IMR-90 (cell line): ENCODE measurements at regions not wholly inside any gene's neighbourhood (a gene's known extent, or its start where the extent isn't known, plus 50 kb on each side); places are given as distances from the start of the nearest gene placed in this dataset.
A peak's percentile ranks its signal among the peaks of the same experiment; 100 is the strongest.

Experiments
- ATAC-seq: fragments of 200-7000 bp; cut with Tn5 transposase; 2 replicates; pipeline ENCODE4 v1.9.1; 2020; ENCODE audit warnings: low read depth, mild to moderate bottlenecking, moderate library complexity
- BruUV-seq: library from RNA; stranded (reverse); fragments of 400-500 nt; replicated peaks from 2 replicates; lab custom pipeline; 2021; lab: Mats Ljungman, UMichigan
- CTCF ChIA-PET: fragments of 300-600 bp; formaldehyde crosslinking; extraction: SDS; loops from one replicate; lab custom pipeline; 2021; ENCODE audit warnings: antibody characterized with exemption; lab: Yijun Ruan, JAX
- POLR2A ChIA-PET: fragments of 300-600 bp; sonication (Branson Sonifier 250); formaldehyde crosslinking; loops from one replicate; lab custom pipeline; 2022; ENCODE audit warnings: antibody characterized with exemption; ENCODE audit not compliant: unreplicated experiment; lab: Charles Lee
- DNase-seq: peaks from one replicate; pipeline ENCODE4 v3.0.0; 2013
- H2AFZ ChIP-seq: replicated peaks from 2 replicates; pipeline ENCODE3; 2013; ENCODE audit warnings: low read length, mild to moderate bottlenecking; ENCODE audit not compliant: poor library complexity
- H2AK5ac ChIP-seq: 2 replicates; pipeline ENCODE4 v1.6.1; 2013; ENCODE audit warnings: low read depth, low read length, inconsistent platforms
- H2AK9ac ChIP-seq: replicated peaks from 2 replicates; pipeline ENCODE3; 2013; ENCODE audit warnings: mild to moderate bottlenecking, low read depth, low read length, moderate library complexity; ENCODE audit not compliant: poor library complexity
- H2BK120ac ChIP-seq: 2 replicates; pipeline ENCODE4 v1.6.1; 2013; ENCODE audit warnings: low read depth, low read length, inconsistent platforms
- H2BK15ac ChIP-seq: 3 replicates; pipeline ENCODE4 v1.6.1; 2013; ENCODE audit warnings: low read depth, low read length, inconsistent platforms
- H2BK20ac ChIP-seq: 2 replicates; pipeline ENCODE4 v1.6.1; 2013; ENCODE audit warnings: low read depth, mild to moderate bottlenecking, inconsistent platforms, low read length, moderate library complexity
- H2BK5ac ChIP-seq: 2 replicates; pipeline ENCODE4 v1.6.1; 2013; ENCODE audit warnings: mild to moderate bottlenecking, low read depth, low read length, inconsistent platforms; ENCODE audit not compliant: poor library complexity, severe bottlenecking
- H3K14ac ChIP-seq: replicated peaks from 2 replicates; pipeline ENCODE4 v1.6.1; 2013; ENCODE audit warnings: low read depth, low read length, inconsistent platforms
- H3K18ac ChIP-seq: 2 replicates; pipeline ENCODE4 v1.6.1; 2013; ENCODE audit warnings: low read depth, low read length, control low read depth
- H3K23ac ChIP-seq: 2 replicates; pipeline ENCODE4 v1.6.1; 2013; ENCODE audit warnings: low read depth, low read length, inconsistent platforms
- H3K27ac ChIP-seq: 2 replicates; pipeline ENCODE4 v1.5.1; 2013; ENCODE audit warnings: mild to moderate bottlenecking, control low read depth, low read length; ENCODE audit not compliant: insufficient read depth
- H3K27me3 ChIP-seq: 2 replicates; pipeline ENCODE4 v1.6.1; 2013; ENCODE audit warnings: low read length; ENCODE audit not compliant: control insufficient read depth, insufficient read depth
- H3K36me3 ChIP-seq: 2 replicates; pipeline ENCODE4 v1.6.1; 2013; ENCODE audit warnings: low read length, mixed read lengths; ENCODE audit not compliant: control insufficient read depth, insufficient read depth
- H3K4ac ChIP-seq: 2 replicates; pipeline ENCODE4 v1.6.1; 2013; ENCODE audit warnings: low read depth, low read length, inconsistent platforms
- H3K4me1 ChIP-seq: 2 replicates; pipeline ENCODE4 v1.6.1; 2013; ENCODE audit warnings: low read length, mixed read lengths; ENCODE audit not compliant: control insufficient read depth, insufficient read depth
- H3K4me2 ChIP-seq: 2 replicates; pipeline ENCODE4 v1.6.1; 2013; ENCODE audit warnings: low read depth, mild to moderate bottlenecking, control low read depth, low read length, moderate library complexity
- H3K4me3 ChIP-seq: 2 replicates; pipeline ENCODE4 v1.5.1; 2013; ENCODE audit warnings: low read depth, mild to moderate bottlenecking, control low read depth, low read length, moderate library complexity; ENCODE audit not compliant: insufficient read depth
- H3K56ac ChIP-seq: 2 replicates; pipeline ENCODE4 v1.6.1; 2013; ENCODE audit warnings: low read length, inconsistent platforms; ENCODE audit not compliant: insufficient read depth; ENCODE audit errors: extremely low read depth
- H3K79me1 ChIP-seq, 2 experiments: 2 replicates each; pipeline ENCODE4 v1.6.1; 2013; ENCODE audit warnings: low read length in 2 of 2, inconsistent platforms in 1 of 2, low read depth in 1 of 2
- H3K9ac ChIP-seq: 2 replicates; pipeline ENCODE4 v1.6.1; 2013; ENCODE audit warnings: low read depth, low read length, control low read depth
- H3K9me1 ChIP-seq: 2 replicates; pipeline ENCODE4 v1.6.1; 2013; ENCODE audit warnings: low read length, inconsistent platforms; ENCODE audit not compliant: insufficient read depth
- H3K9me3 ChIP-seq: 2 replicates; pipeline ENCODE4 v1.6.1; 2013; ENCODE audit warnings: low read length; ENCODE audit not compliant: control insufficient read depth, insufficient read depth
- H4K20me1 ChIP-seq: 2 replicates; pipeline ENCODE4 v1.6.1; 2013; ENCODE audit warnings: low read length, inconsistent platforms; ENCODE audit not compliant: insufficient read depth
- H4K5ac ChIP-seq: 2 replicates; pipeline ENCODE4 v1.6.1; 2013; ENCODE audit warnings: mild to moderate bottlenecking, low read depth, low read length, control low read depth
- H4K8ac ChIP-seq, 2 experiments: 2 replicates each; pipeline ENCODE4 v1.6.1; 2013; ENCODE audit warnings: low read depth in 2 of 2, low read length in 2 of 2, control low read depth in 1 of 2, inconsistent platforms in 1 of 2
- H4K91ac ChIP-seq: 2 replicates; pipeline ENCODE4 v1.6.1; 2013; ENCODE audit warnings: low read depth, low read length, inconsistent platforms; ENCODE audit not compliant: insufficient read depth
- BHLHE40 ChIP-seq: fragments of 150-350 bp; IDR thresholded peaks from 2 replicates; pipeline ENCODE4 v1.6.1; 2016; ENCODE audit warnings: mild to moderate bottlenecking, low read depth, low read length
- CHD1 ChIP-seq: IDR thresholded peaks from 2 replicates; pipeline ENCODE4 v1.6.1; 2012; ENCODE audit warnings: low read depth, low read length, improper control_type of control experiment
- RAD21 ChIP-seq: IDR thresholded peaks from 2 replicates; pipeline ENCODE4 v1.6.1; 2012; ENCODE audit warnings: low read length, improper control_type of control experiment
- SMC3 ChIP-seq: fragments of 150-350 bp; IDR thresholded peaks from 2 replicates; pipeline ENCODE4 v1.6.1; 2016; ENCODE audit warnings: low read depth, mild to moderate bottlenecking, antibody characterized with exemption, low read length, moderate library complexity
- WGBS, 2 experiments: methylation state at CpG; one replicate each; pipeline versions ENCODE4 v1.1.5 to v1.1.7; 2013; ENCODE audit warnings: missing lambda C conversion rate in 2 of 2; ENCODE audit not compliant: insufficient read length in 1 of 2; ENCODE audit errors: extremely low coverage in 2 of 2; 5-methylcytosine and 5-hydroxymethylcytosine counted together
- dilution Hi-C: fragments of 300-500 bp; cut with HindIII; formaldehyde crosslinking; loops from one replicate; pipeline ENCODE4 v1.14.3; 2018; ENCODE audit warnings: low sequenced_read_pairs; ENCODE audit not compliant: unreplicated experiment
- in situ Hi-C: fragments of 300-500 bp; cut with MboI; formaldehyde crosslinking; loops from 3 replicates; pipeline ENCODE4 v1.14.3; 2019; ENCODE audit warnings: low sequenced_read_pairs, inconsistent platforms, mixed read lengths
- intact Hi-C: fragments of 100-400 bp; cut with micrococcal nuclease; formaldehyde crosslinking; loops from 2 replicates; pipeline ENCODE4 v1.10.0; 2022
- TF ChIP-seq, protein P1 (sequence below): conservative IDR thresholded peaks from 2 replicates; pipeline ENCODE4 v1.5.1; 2012; ENCODE audit warnings: mild to moderate bottlenecking, low read depth, low read length, improper control_type of control experiment

DNA sequence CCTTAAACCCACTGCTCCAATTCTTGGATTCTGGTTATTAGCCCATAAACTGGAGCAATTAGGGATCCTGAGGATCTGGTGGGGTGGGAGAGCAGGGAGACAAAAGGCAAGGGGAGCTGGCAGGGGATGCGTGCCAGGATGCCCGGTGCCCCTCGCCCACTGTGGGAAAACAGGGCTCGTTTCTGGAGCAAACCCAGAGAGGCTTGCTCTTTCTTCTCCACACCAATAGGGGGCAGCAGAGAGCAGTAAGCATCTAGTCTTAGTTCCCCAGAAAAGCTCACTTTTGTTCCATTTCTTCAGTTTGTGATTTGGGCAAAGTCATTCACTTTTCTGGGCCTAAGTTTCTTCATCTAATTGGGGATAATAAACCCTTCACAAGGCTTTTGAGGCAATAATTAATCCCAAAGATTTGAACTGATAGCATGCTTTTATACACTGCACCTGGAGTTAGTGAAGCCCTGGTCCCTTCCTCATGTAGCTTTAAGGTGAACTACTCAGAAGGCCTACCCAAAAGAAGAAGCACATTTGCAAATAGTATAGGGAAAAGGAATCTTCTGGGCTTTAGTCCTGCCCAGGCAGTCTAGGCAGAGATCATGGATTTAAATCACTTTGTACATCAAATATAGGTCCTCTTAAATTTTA is 160.6 kb upstream of the USP24 start:
- no peaks in the 10 kb centered on the region for H4K20me1 ChIP-seq
- H3K56ac ChIP-seq: no peak overlapping the region
- no peak overlapping the region for H3K4me2 ChIP-seq
- H3K27me3 ChIP-seq: no peaks in the 10 kb centered on the region
- H2BK15ac ChIP-seq: peak overlapping the region; percentile 23; the same call in 2 of the 3 replicates
- intact Hi-C loops: loop anchor here (1.0 to 10.0 kb wide), 5 partner anchors 68 to 1209 kb away; no protein-coding TSS in a partner anchor
- DNase-seq (peak; percentile 47), ATAC-seq (peak; percentile 68; the same call in 1 of the 2 replicates)
- peaks cover 16% of the 10 kb centered on the region for H3K9me1 ChIP-seq
- no peak overlapping the region for H2AK9ac ChIP-seq
- peak overlapping the region; percentile 35 for H4K5ac ChIP-seq
- TF ChIP-seq CHD1 (no peak), SMC3 (peak; percentile 69), BHLHE40 (no peak), RAD21 (peak; percentile 76)
- TF ChIP-seq, protein P1, sequence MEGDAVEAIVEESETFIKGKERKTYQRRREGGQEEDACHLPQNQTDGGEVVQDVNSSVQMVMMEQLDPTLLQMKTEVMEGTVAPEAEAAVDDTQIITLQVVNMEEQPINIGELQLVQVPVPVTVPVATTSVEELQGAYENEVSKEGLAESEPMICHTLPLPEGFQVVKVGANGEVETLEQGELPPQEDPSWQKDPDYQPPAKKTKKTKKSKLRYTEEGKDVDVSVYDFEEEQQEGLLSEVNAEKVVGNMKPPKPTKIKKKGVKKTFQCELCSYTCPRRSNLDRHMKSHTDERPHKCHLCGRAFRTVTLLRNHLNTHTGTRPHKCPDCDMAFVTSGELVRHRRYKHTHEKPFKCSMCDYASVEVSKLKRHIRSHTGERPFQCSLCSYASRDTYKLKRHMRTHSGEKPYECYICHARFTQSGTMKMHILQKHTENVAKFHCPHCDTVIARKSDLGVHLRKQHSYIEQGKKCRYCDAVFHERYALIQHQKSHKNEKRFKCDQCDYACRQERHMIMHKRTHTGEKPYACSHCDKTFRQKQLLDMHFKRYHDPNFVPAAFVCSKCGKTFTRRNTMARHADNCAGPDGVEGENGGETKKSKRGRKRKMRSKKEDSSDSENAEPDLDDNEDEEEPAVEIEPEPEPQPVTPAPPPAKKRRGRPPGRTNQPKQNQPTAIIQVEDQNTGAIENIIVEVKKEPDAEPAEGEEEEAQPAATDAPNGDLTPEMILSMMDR: peak; percentile 79
- no peaks in the 10 kb centered on the region for H3K9me3 ChIP-seq
- no peak overlapping the region; the same call in 1 of the 2 replicates for H2AK5ac ChIP-seq
- H2BK20ac ChIP-seq: peak overlapping the region; percentile 30; the same call in 1 of the 2 replicates
- no peak overlapping the region for H3K23ac ChIP-seq
- no peak overlapping the region for H2AFZ ChIP-seq
- dilution Hi-C loops: no loop called here
- H3K79me1 ChIP-seq: no peaks in the 10 kb centered on the region
- H4K8ac ChIP-seq: peak overlapping the region in 1 of 2 experiments; percentile 10; a peak in 1 of 4 replicates
- no CpG with 5 or more reads among the region's 4 CpGs for WGBS, 2 experiments
- H3K9ac ChIP-seq: peak overlapping the region; percentile 8; the same call in 1 of the 2 replicates
- H3K4ac ChIP-seq: peak overlapping the region; percentile 7
- H3K18ac ChIP-seq: peak overlapping the region; percentile 55; the same call in 1 of the 2 replicates
- 0 out of 2 replicates have a peak overlapping the region, but pooled peaks have one; percentile 4 for H3K27ac ChIP-seq
- peak overlapping the region; percentile 59; the same call in 1 of the 2 replicates for H4K91ac ChIP-seq
- POLR2A ChIA-PET: no interaction called here
- peaks cover 13% of the 10 kb centered on the region for H3K4me1 ChIP-seq
- no peaks in the 10 kb centered on the region for H3K36me3 ChIP-seq
- H3K4me3 ChIP-seq: no peak overlapping the region
- no TSS peak for BruUV-seq
- CTCF ChIA-PET: interaction anchor here (0.6 to 1.6 kb wide), 14 partner anchors 8 to 1209 kb away, joined by 3 to 8 read pairs (median 4); no protein-coding TSS in a partner anchor
- in situ Hi-C loops: no loop called here
- H2BK5ac ChIP-seq: peak overlapping the region; percentile 0
- no peak overlapping the region for H3K14ac ChIP-seq
- peak overlapping the region; percentile 54 for H2BK120ac ChIP-seq
